CD4-positive, alpha-beta T cell treated with Interleukin-15 for 4 hours (primary cell): ENCODE measurements at regions not wholly inside any gene's neighbourhood (a gene's known extent, or its start where the extent isn't known, plus 50 kb on each side); places are given as distances from the start of the nearest gene placed in this dataset.

Source experiments
- DNase-seq: peaks from one replicate; pipeline ENCODE4 v3.0.0-alpha.2; 2020; ENCODE audit warnings: low spot score

- DNase-seq = no peak
These were observed 239.7 kb upstream of the ZNF507 start for GRCh38 chr19:32105527-32106310.

- DNase-seq = no peak
These were observed 223.2 kb upstream of the ZNF507 start for GRCh38 chr19:32122258-32122657.

GRCh38 chr19:32123355-32123940 lies 222.0 kb upstream of the ZNF507 start:
- DNase-seq = no peak

GRCh38 chr19:32124585-32124984 lies 220.8 kb upstream of the ZNF507 start:
- DNase-seq = no peak

- no peak for DNase-seq
These were observed 216.3 kb upstream of the ZNF507 start for GRCh38 chr19:32129141-32129540.

- DNase-seq = no peak
These were observed 215.1 kb upstream of the ZNF507 start for GRCh38 chr19:32130332-32130731.

GRCh38 chr19:32131005-32131404 lies 214.4 kb upstream of the ZNF507 start:
- DNase-seq = no peak

- DNase-seq = no peak
These were observed 207.0 kb upstream of the ZNF507 start for GRCh38 chr19:32138416-32138815.

GRCh38 chr19:32141840-32142511 lies 203.4 kb upstream of the ZNF507 start:
- DNase-seq = no peak

GRCh38 chr19:32146664-32147063 lies 198.7 kb upstream of the ZNF507 start:
- no peak for DNase-seq

GRCh38 chr19:32150605-32151004 lies 194.8 kb upstream of the ZNF507 start:
- no peak for DNase-seq

GRCh38 chr19:32154418-32154817 lies 191.0 kb upstream of the ZNF507 start:
- DNase-seq = no peak

GRCh38 chr19:32164384-32164992 lies 180.9 kb upstream of the ZNF507 start:
- DNase-seq = no peak

GRCh38 chr19:32165141-32165540 lies 180.3 kb upstream of the ZNF507 start:
- DNase-seq = no peak

GRCh38 chr19:32165750-32166149 lies 179.7 kb upstream of the ZNF507 start:
- no peak for DNase-seq

GRCh38 chr19:32166238-32166637 lies 179.2 kb upstream of the ZNF507 start:
- DNase-seq = no peak

GRCh38 chr19:32168111-32168510 lies 177.3 kb upstream of the ZNF507 start:
- no peak for DNase-seq

GRCh38 chr19:32168606-32169005 lies 176.8 kb upstream of the ZNF507 start:
- no peak for DNase-seq

GRCh38 chr19:32171719-32172151 lies 173.7 kb upstream of the ZNF507 start:
- DNase-seq = no peak

GRCh38 chr19:32172566-32173160 lies 172.7 kb upstream of the ZNF507 start:
- DNase-seq = no peak

GRCh38 chr19:32173836-32174235 lies 171.6 kb upstream of the ZNF507 start:
- DNase-seq = no peak

GRCh38 chr19:32174386-32175113 lies 170.9 kb upstream of the ZNF507 start:
- no peak for DNase-seq
